ENCODE measurements at regions not wholly inside any gene's neighbourhood (a gene's known extent, or its start where the extent isn't known, plus 50 kb on each side); places are given as distances from the start of the nearest gene placed in this dataset.
A peak's percentile ranks its signal among the peaks of the same experiment; 100 is the strongest.

GRCh38 chr3:46078712-46079400 lies 51.6 kb upstream of the XCR1 start:
- Histone ChIP-seq H3K9me3 (ENCODE audit: control insufficient read depth in 2 of 2, low read length in 2 of 2) (no peaks in the 10 kb centered on the region), H3K4me3 (ENCODE audit: low read depth, low read length) (peak overlapping the region; percentile 63), H3K36me3 (ENCODE audit: control insufficient read depth, insufficient read depth, low read length) (no peaks in the 10 kb centered on the region), H3K27me3 (ENCODE audit: control insufficient read depth, insufficient read depth, low read length) (no peaks in the 10 kb centered on the region), H3K27ac (ENCODE audit: insufficient read depth, low read length, poor library complexity, severe bottlenecking) (no peak overlapping the region), H3K4me1 (ENCODE audit: control insufficient read depth, insufficient read depth, low read length, poor library complexity, severe bottlenecking) (no peaks in the 10 kb centered on the region)
- peaks cover 4 to 7% (median 6%) of the 10 kb centered on the region in 4 donors for H3K4me1 Mint-ChIP-seq
- H3K36me3 Mint-ChIP-seq: no peaks in the 10 kb centered on the region
- no peaks in the 10 kb centered on the region for H3K27me3 Mint-ChIP-seq
- H3K27ac Mint-ChIP-seq: peak overlapping the region in 2 of 3 donors; percentile 21 to 46
- DNase-seq (peak; percentile 76 to 93 (median 87)), ATAC-seq (ENCODE audit: low read depth in 2 of 2) (peak; percentile 99)
- peaks cover 0 to 2% (median 0%) of the 10 kb centered on the region in 7 donors for H3K9me3 Mint-ChIP-seq
- H3K4me3 Mint-ChIP-seq: peak overlapping the region in 2 of 4 donors; percentile 2 to 28
